ENCODE measurements at regions not wholly inside any gene's neighbourhood (a gene's known extent, or its start where the extent isn't known, plus 50 kb on each side); places are given as distances from the start of the nearest gene placed in this dataset.
"Not testable (repeated sequence)": the region's sequence is repeated elsewhere in the genome, so short reads cannot be mapped to it uniquely, and the experiment has no call there.

- intact Hi-C loops (cut with DNase I), result no loop called here
- Histone ChIP-seq H3K27me3 (no peaks in the 10 kb centered on the region), H3K4me3 (no peak overlapping the region), H3K27ac (no peak overlapping the region), H3K9me3 (no peaks in the 10 kb centered on the region), H3K4me1 (no peaks in the 10 kb centered on the region), H3K36me3 (no peaks in the 10 kb centered on the region)
- DNase-seq, result no peak
- WGBS (ENCODE audit: insufficient coverage, low coverage, low lambda C conversion rate, missing lambda C conversion rate), result 82% methylated on average over 4 of the region's 6 CpGs
- no peak for TF ChIP-seq CTCF (IDR thresholded peaks at IDR 0.05)
- TF ChIP-seq POLR2A (IDR thresholded peaks at IDR 0.05), result no peak
- no peak for ATAC-seq
Observed at GRCh38 chr15:58318517-58318916, 113.3 kb upstream of the LIPC start.

- Histone ChIP-seq H3K4me3 (no peak overlapping the region), H3K9me3 (no peaks in the 10 kb centered on the region), H3K27ac (no peak overlapping the region), H3K4me1 (no peaks in the 10 kb centered on the region), H3K27me3 (no peaks in the 10 kb centered on the region), H3K36me3 (no peaks in the 10 kb centered on the region)
- intact Hi-C loops (cut with DNase I), result no loop called here
- ATAC-seq, result no peak
- DNase-seq, result no peak
- 89% methylated on average over 2 of the region's 2 CpGs for WGBS (ENCODE audit: insufficient coverage, low coverage, low lambda C conversion rate, missing lambda C conversion rate)
- no peak for TF ChIP-seq CTCF (IDR thresholded peaks at IDR 0.05)
Observed at GRCh38 chr15:58321034-58321433, 110.8 kb upstream of the LIPC start.

GRCh38 chr15:58322253-58322652 is 109.5 kb upstream of the LIPC start:
- no peaks in the 10 kb centered on the region for H3K9me3 ChIP-seq
- no peaks in the 10 kb centered on the region for H3K36me3 ChIP-seq
- no peak for DNase-seq
- H3K4me3 ChIP-seq, result no peak overlapping the region
- intact Hi-C loops (cut with DNase I), result no loop called here
- H3K4me1 ChIP-seq, result no peaks in the 10 kb centered on the region
- TF ChIP-seq CTCF (IDR thresholded peaks at IDR 0.05), result no peak
- TF ChIP-seq POLR2A (IDR thresholded peaks at IDR 0.05), result no peak
- WGBS (ENCODE audit: insufficient coverage, low coverage, low lambda C conversion rate, missing lambda C conversion rate), result 87% methylated on average over 3 of the region's 3 CpGs
- H3K27me3 ChIP-seq, result no peaks in the 10 kb centered on the region
- no peak for ATAC-seq
- no peak overlapping the region for H3K27ac ChIP-seq

GRCh38 chr15:58323321-58323720 is 108.5 kb upstream of the LIPC start:
- H3K27ac ChIP-seq, H3K36me3 ChIP-seq: not testable (repeated sequence)

GRCh38 chr15:58324533-58324932 is 107.3 kb upstream of the LIPC start:
- no peak overlapping the region for H3K4me3 ChIP-seq
- ATAC-seq, result no peak

More at GRCh38 chr15:58323321-58323720, 108.5 kb upstream of the LIPC start:
- intact Hi-C loops (cut with DNase I); H3K4me1 ChIP-seq; DNase-seq; H3K4me3 ChIP-seq; H3K27me3 ChIP-seq; ATAC-seq; H3K9me3 ChIP-seq: not testable (repeated sequence)
- 44% methylated on average over 1 of the region's 1 CpG for WGBS (ENCODE audit: insufficient coverage, low coverage, low lambda C conversion rate, missing lambda C conversion rate)

More at GRCh38 chr15:58324533-58324932, 107.3 kb upstream of the LIPC start:
- no peaks in the 10 kb centered on the region for H3K9me3 ChIP-seq
- H3K27ac ChIP-seq, result no peak overlapping the region
- H3K4me1 ChIP-seq, result peaks cover 0 to 4% (median 0%) of the 10 kb centered on the region in 4 donors
- no peak for TF ChIP-seq POLR2A (IDR thresholded peaks at IDR 0.05)
- TF ChIP-seq CTCF (IDR thresholded peaks at IDR 0.05), result no peak
- no peak for DNase-seq
- intact Hi-C loops (cut with DNase I), result no loop called here
- H3K27me3 ChIP-seq, result no peaks in the 10 kb centered on the region
- H3K36me3 ChIP-seq, result no peaks in the 10 kb centered on the region
